Right atrium auricular region (tissue), 2 donors: ENCODE measurements at regions not wholly inside any gene's neighbourhood (a gene's known extent, or its start where the extent isn't known, plus 50 kb on each side); places are given as distances from the start of the nearest gene placed in this dataset.
A peak's percentile ranks its signal among the peaks of the same experiment; 100 is the strongest.

ENCODE experiments used
- DNase-seq: peaks from one replicate; pipeline ENCODE4 v3.0.0-alpha.2; 2019; ENCODE audit warnings: low spot score
- H3K27ac ChIP-seq, 2 donors: fragments of 200-600 bp; sonication (generic); 1 replicate in 1 of 2; 2 replicates in 1 of 2; pipeline ENCODE4 v1.5.1; 2016 to 2019
- H3K27me3 ChIP-seq, 2 donors: fragments of 200-600 bp; sonication (generic); one replicate each; pipeline versions ENCODE4 v1.5.1 to v1.6.0; 2017 to 2019
- H3K36me3 ChIP-seq: fragments of 200-600 bp; sonication (generic); one replicate; pipeline ENCODE4 v1.5.1; 2016
- H3K4me1 ChIP-seq, 2 donors: fragments of 200-600 bp; sonication (generic); one replicate each; pipeline versions ENCODE4 v1.5.1 to v1.6.0; 2017 to 2019
- H3K4me3 ChIP-seq, 2 donors: fragments of 200-600 bp; sonication (generic); 1 replicate in 1 of 2; 2 replicates in 1 of 2; pipeline ENCODE4 v1.5.1; 2017 to 2019; ENCODE audit warnings: mild to moderate bottlenecking in 1 of 2, moderate library complexity in 1 of 2
- H3K9me3 ChIP-seq, 2 donors: fragments of 200-600 bp; sonication (generic); one replicate each; pipeline ENCODE4 v1.5.1; 2019
- CTCF ChIP-seq, 2 donors: fragments of 200-600 bp; sonication (generic); IDR thresholded peaks; one replicate each; pipeline ENCODE4 v1.5.1; 2019; ENCODE audit warnings: antibody characterized with exemption in 2 of 2

- DNase-seq = no peak
- TF ChIP-seq CTCF (IDR thresholded peaks at IDR 0.05) = no peak
- H3K4me1 ChIP-seq = peaks cover 0 to 1% of the 10 kb centered on the region in 2 donors
- no peak overlapping the region for H3K4me3 ChIP-seq
- no peaks in the 10 kb centered on the region for H3K36me3 ChIP-seq
- no peaks in the 10 kb centered on the region for H3K27me3 ChIP-seq
- no peaks in the 10 kb centered on the region for H3K9me3 ChIP-seq
- no peak overlapping the region for H3K27ac ChIP-seq
Observed at GRCh38 chr4:142955501-142955900, 109.4 kb upstream of the INPP4B start.

GRCh38 chr4:142959173-142959572 is 113.1 kb upstream of the INPP4B start:
- no peaks in the 10 kb centered on the region for H3K9me3 ChIP-seq

GRCh38 chr4:142960126-142960525 is 114.0 kb upstream of the INPP4B start:
- Histone ChIP-seq H3K27me3 (no peaks in the 10 kb centered on the region), H3K4me3 (no peak overlapping the region), H3K36me3 (no peaks in the 10 kb centered on the region), H3K4me1 (peaks cover 0 to 18% of the 10 kb centered on the region in 2 donors), H3K27ac (no peak overlapping the region), H3K9me3 (no peaks in the 10 kb centered on the region)
- no peak for TF ChIP-seq CTCF (IDR thresholded peaks at IDR 0.05)
- DNase-seq = no peak

More at GRCh38 chr4:142959173-142959572, 113.1 kb upstream of the INPP4B start:
- Histone ChIP-seq H3K36me3 (no peaks in the 10 kb centered on the region), H3K4me1 (peaks cover 0 to 18% of the 10 kb centered on the region in 2 donors), H3K27me3 (no peaks in the 10 kb centered on the region), H3K4me3 (no peak overlapping the region), H3K27ac (no peak overlapping the region)
- DNase-seq = no peak
- no peak for TF ChIP-seq CTCF (IDR thresholded peaks at IDR 0.05)

- DNase-seq = no peak
- TF ChIP-seq CTCF (IDR thresholded peaks at IDR 0.05) = no peak
- Histone ChIP-seq H3K9me3 (no peaks in the 10 kb centered on the region), H3K27ac (peak overlapping the region in 1 of 2 donors; percentile 39), H3K4me1 (peaks cover 0 to 18% of the 10 kb centered on the region in 2 donors), H3K4me3 (no peak overlapping the region), H3K36me3 (no peaks in the 10 kb centered on the region), H3K27me3 (no peaks in the 10 kb centered on the region)
Observed at GRCh38 chr4:142960867-142961644, 115.0 kb upstream of the INPP4B start.

- no peak for TF ChIP-seq CTCF (IDR thresholded peaks at IDR 0.05)
- H3K4me3 ChIP-seq = no peak overlapping the region
- peak overlapping the region in 1 of 2 donors; percentile 39 for H3K27ac ChIP-seq
- no peaks in the 10 kb centered on the region for H3K27me3 ChIP-seq
- H3K9me3 ChIP-seq = no peaks in the 10 kb centered on the region
- H3K36me3 ChIP-seq = no peaks in the 10 kb centered on the region
- peaks cover 0 to 18% of the 10 kb centered on the region in 2 donors for H3K4me1 ChIP-seq
- no peak for DNase-seq
Observed at GRCh38 chr4:142961866-142962265, 115.8 kb upstream of the INPP4B start.

- H3K27ac ChIP-seq = peak overlapping the region in 1 of 2 donors; percentile 49
Observed at GRCh38 chr4:142974328-142974727, 128.2 kb upstream of the INPP4B start.

More at GRCh38 chr4:142974328-142974727, 128.2 kb upstream of the INPP4B start:
- no peak for DNase-seq
- Histone ChIP-seq H3K27me3 (no peaks in the 10 kb centered on the region), H3K9me3 (no peaks in the 10 kb centered on the region), H3K36me3 (no peaks in the 10 kb centered on the region), H3K4me1 (no peaks in the 10 kb centered on the region), H3K4me3 (no peak overlapping the region)
- TF ChIP-seq CTCF (IDR thresholded peaks at IDR 0.05) = no peak
